22Rv1 (cell line): ENCODE measurements at regions not wholly inside any gene's neighbourhood (a gene's known extent, or its start where the extent isn't known, plus 50 kb on each side); places are given as distances from the start of the nearest gene placed in this dataset.

ENCODE experiments used
- CTCF ChIP-seq: fragments of 450-650 bp; IDR thresholded peaks from 2 replicates; pipeline ENCODE4 v1.5.1; 2017; ENCODE audit warnings: mild to moderate bottlenecking
- ZFX ChIP-seq: fragments of 450-650 bp; IDR thresholded peaks from 2 replicates; pipeline ENCODE4 v1.6.1; 2017; ENCODE audit warnings: antibody characterized with exemption, borderline replicate concordance

DNA sequence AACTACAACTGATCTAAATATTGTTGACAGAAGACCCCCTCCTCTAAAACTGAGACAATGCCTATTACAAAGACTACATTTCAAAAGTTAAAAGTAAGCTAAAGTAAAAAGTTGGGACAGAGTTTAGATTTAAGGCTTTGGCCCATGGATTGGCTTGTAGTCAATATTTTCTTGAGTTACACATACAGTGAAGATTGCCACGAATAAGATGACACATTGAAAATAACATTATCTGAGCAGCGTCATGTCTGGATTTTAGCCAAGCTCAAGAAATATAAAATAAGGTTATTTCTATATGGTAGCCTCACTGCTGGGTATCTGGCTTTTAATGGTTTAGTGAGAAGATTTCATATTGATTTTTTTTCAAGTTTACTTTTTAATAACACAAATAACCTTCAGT lies 266.2 kb upstream of the LDB2 start:
- TF ChIP-seq CTCF (no peak), ZFX (no peak)
